ENCODE measurements at regions not wholly inside any gene's neighbourhood (a gene's known extent, or its start where the extent isn't known, plus 50 kb on each side); places are given as distances from the start of the nearest gene placed in this dataset.

DNA sequence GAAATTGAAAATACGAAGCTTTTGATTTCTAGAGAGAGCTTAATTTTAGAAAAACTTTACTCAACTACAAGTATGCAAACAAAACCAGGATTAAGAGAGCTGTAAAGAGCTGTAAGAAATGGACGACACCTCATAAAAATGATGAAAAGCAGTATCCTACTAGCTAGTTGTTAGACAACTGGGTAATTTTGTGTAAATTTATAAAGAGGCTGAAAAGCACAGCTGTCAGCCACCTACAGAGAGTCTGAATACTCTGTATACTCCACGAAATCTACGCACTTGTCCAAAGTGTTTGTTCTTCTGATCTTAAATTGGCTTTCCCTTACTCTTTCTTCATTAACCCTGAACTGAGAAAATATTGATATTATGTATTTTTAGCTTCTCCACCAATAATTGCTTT lies 808.4 kb upstream of the EPHA7 start:
- Histone ChIP-seq H3F3A (ENCODE audit: insufficient read depth, low read length, poor library complexity, severe bottlenecking) (no peaks in the 10 kb centered on the region), H3K79me2 (replicated peaks; ENCODE audit: insufficient read depth, low read length) (no peaks in the 10 kb centered on the region), H3K4me3 (ENCODE audit: low read length) (no peak overlapping the region), H2AFZ (ENCODE audit: low read depth, low read length) (no peak overlapping the region), H4K20me1 (ENCODE audit: insufficient read depth) (no peaks in the 10 kb centered on the region), H3K9me2 (ENCODE audit: insufficient read depth, low read length) (no peaks in the 10 kb centered on the region), H3K9ac (ENCODE audit: low read length) (no peak overlapping the region), H3K4me2 (ENCODE audit: low read length) (no peak overlapping the region), H3K27me3 (ENCODE audit: insufficient read depth, low read depth, low read length) (no peaks in the 10 kb centered on the region), H3K9me3 (ENCODE audit: low read length) (no peaks in the 10 kb centered on the region), H3K27ac (ENCODE audit: low read length) (no peak overlapping the region), H3K36me3 (ENCODE audit: insufficient read depth, low read length) (no peaks in the 10 kb centered on the region)
- TF ChIP-seq EP300 (conservative IDR thresholded peaks at IDR 0.05; ENCODE audit: poor library complexity, severe bottlenecking) (no peak), CTCF (IDR thresholded peaks at IDR 0.05; ENCODE audit: poor library complexity, severe bottlenecking) (no peak), SMC3 (conservative IDR thresholded peaks at IDR 0.05; ENCODE audit: poor library complexity) (no peak), EZH2 (IDR thresholded peaks at IDR 0.05; ENCODE audit: borderline replicate concordance, insufficient read depth, low read length, poor library complexity, severe bottlenecking) (no peak), POLR2AphosphoS5 (IDR thresholded peaks at IDR 0.05) (no peak), RAD21 (conservative IDR thresholded peaks at IDR 0.05) (no peak), MXI1 (conservative IDR thresholded peaks at IDR 0.05; ENCODE audit: poor library complexity, severe bottlenecking) (no peak), TAF1 (IDR thresholded peaks at IDR 0.05; ENCODE audit: low read depth) (no peak)
- TF ChIP-seq, protein P1, sequence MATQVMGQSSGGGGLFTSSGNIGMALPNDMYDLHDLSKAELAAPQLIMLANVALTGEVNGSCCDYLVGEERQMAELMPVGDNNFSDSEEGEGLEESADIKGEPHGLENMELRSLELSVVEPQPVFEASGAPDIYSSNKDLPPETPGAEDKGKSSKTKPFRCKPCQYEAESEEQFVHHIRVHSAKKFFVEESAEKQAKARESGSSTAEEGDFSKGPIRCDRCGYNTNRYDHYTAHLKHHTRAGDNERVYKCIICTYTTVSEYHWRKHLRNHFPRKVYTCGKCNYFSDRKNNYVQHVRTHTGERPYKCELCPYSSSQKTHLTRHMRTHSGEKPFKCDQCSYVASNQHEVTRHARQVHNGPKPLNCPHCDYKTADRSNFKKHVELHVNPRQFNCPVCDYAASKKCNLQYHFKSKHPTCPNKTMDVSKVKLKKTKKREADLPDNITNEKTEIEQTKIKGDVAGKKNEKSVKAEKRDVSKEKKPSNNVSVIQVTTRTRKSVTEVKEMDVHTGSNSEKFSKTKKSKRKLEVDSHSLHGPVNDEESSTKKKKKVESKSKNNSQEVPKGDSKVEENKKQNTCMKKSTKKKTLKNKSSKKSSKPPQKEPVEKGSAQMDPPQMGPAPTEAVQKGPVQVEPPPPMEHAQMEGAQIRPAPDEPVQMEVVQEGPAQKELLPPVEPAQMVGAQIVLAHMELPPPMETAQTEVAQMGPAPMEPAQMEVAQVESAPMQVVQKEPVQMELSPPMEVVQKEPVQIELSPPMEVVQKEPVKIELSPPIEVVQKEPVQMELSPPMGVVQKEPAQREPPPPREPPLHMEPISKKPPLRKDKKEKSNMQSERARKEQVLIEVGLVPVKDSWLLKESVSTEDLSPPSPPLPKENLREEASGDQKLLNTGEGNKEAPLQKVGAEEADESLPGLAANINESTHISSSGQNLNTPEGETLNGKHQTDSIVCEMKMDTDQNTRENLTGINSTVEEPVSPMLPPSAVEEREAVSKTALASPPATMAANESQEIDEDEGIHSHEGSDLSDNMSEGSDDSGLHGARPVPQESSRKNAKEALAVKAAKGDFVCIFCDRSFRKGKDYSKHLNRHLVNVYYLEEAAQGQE (IDR thresholded peaks at IDR 0.05; ENCODE audit: borderline replicate concordance), result no peak

DNA sequence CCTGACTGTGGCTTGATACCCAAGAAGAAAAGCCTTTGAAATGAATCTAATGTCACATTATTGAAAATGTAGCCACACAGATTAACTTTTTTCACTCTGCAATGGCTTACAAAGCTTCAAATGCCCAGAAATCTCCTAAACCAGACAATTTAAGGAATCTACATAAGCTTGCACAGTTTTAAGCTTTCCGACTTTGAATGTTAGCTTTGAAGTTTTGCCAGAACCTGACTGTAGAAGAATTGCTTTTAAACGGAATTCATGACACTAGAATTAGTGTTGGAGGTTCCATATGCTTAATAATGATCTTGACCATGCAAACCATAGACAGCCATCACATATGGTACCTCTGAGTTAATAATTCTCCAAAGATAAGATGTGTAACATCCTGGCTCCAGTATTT lies 798.5 kb upstream of the EPHA7 start:
- H3K4me2 ChIP-seq (ENCODE audit: low read length), result no peak overlapping the region
- TF ChIP-seq POLR2AphosphoS5 (IDR thresholded peaks at IDR 0.05), result no peak
- TF ChIP-seq CTCF (IDR thresholded peaks at IDR 0.05; ENCODE audit: poor library complexity, severe bottlenecking), result no peak
- no peak for TF ChIP-seq EP300 (conservative IDR thresholded peaks at IDR 0.05; ENCODE audit: poor library complexity, severe bottlenecking)
- TF ChIP-seq, protein P1 (IDR thresholded peaks at IDR 0.05; ENCODE audit: borderline replicate concordance), result no peak
- no peak for TF ChIP-seq TAF1 (IDR thresholded peaks at IDR 0.05; ENCODE audit: low read depth)
- TF ChIP-seq MXI1 (conservative IDR thresholded peaks at IDR 0.05; ENCODE audit: poor library complexity, severe bottlenecking), result no peak
- TF ChIP-seq RAD21 (conservative IDR thresholded peaks at IDR 0.05), result no peak
- no peak for TF ChIP-seq SMC3 (conservative IDR thresholded peaks at IDR 0.05; ENCODE audit: poor library complexity)
- TF ChIP-seq EZH2 (IDR thresholded peaks at IDR 0.05; ENCODE audit: borderline replicate concordance, insufficient read depth, low read length, poor library complexity, severe bottlenecking), result no peak

More for the DNA sequence above, 798.5 kb upstream of the EPHA7 start:
- Histone ChIP-seq H3K9ac (ENCODE audit: low read length) (no peak overlapping the region), H3K9me2 (ENCODE audit: insufficient read depth, low read length) (no peaks in the 10 kb centered on the region), H3K4me3 (ENCODE audit: low read length) (no peak overlapping the region), H3K79me2 (replicated peaks; ENCODE audit: insufficient read depth, low read length) (no peaks in the 10 kb centered on the region), H3K36me3 (ENCODE audit: insufficient read depth, low read length) (no peaks in the 10 kb centered on the region), H4K20me1 (ENCODE audit: insufficient read depth) (no peaks in the 10 kb centered on the region), H3K27ac (ENCODE audit: low read length) (no peak overlapping the region), H3K9me3 (ENCODE audit: low read length) (no peaks in the 10 kb centered on the region), H3K27me3 (ENCODE audit: insufficient read depth, low read depth, low read length) (no peaks in the 10 kb centered on the region), H3F3A (ENCODE audit: insufficient read depth, low read length, poor library complexity, severe bottlenecking) (no peaks in the 10 kb centered on the region), H2AFZ (ENCODE audit: low read depth, low read length) (no peak overlapping the region)

All from neural cell (in vitro differentiated cells).